GM12872 (cell line): ENCODE measurements at regions not wholly inside any gene's neighbourhood (a gene's known extent, or its start where the extent isn't known, plus 50 kb on each side); places are given as distances from the start of the nearest gene placed in this dataset.

Source experiments
- TF ChIP-seq, protein P1 (sequence below): IDR thresholded peaks from 3 replicates; pipeline ENCODE4 v1.5.1; 2011; ENCODE audit warnings: low read depth, mild to moderate bottlenecking, low read length, moderate library complexity; ENCODE audit not compliant: insufficient read depth

DNA sequence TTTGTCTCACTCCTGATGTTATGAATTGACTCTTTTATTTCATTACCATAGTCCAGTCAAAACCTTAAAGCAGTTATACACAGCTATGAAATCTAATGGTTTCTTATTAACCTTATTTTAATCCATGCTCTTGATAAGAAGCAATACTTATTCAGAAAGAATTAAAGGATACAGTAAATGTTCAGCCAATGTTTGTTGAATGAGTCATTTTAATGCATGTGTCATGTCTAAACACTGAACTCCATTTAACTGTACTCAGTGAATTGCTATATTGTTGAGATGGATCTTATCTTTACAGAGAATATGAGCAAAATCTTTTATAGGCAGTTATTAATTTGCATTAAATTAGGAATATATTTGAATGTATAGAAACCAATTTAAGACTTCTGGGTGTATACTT, 135.1 kb upstream of the TFPI start:
- TF ChIP-seq, protein P1, sequence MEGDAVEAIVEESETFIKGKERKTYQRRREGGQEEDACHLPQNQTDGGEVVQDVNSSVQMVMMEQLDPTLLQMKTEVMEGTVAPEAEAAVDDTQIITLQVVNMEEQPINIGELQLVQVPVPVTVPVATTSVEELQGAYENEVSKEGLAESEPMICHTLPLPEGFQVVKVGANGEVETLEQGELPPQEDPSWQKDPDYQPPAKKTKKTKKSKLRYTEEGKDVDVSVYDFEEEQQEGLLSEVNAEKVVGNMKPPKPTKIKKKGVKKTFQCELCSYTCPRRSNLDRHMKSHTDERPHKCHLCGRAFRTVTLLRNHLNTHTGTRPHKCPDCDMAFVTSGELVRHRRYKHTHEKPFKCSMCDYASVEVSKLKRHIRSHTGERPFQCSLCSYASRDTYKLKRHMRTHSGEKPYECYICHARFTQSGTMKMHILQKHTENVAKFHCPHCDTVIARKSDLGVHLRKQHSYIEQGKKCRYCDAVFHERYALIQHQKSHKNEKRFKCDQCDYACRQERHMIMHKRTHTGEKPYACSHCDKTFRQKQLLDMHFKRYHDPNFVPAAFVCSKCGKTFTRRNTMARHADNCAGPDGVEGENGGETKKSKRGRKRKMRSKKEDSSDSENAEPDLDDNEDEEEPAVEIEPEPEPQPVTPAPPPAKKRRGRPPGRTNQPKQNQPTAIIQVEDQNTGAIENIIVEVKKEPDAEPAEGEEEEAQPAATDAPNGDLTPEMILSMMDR, result no peak

DNA sequence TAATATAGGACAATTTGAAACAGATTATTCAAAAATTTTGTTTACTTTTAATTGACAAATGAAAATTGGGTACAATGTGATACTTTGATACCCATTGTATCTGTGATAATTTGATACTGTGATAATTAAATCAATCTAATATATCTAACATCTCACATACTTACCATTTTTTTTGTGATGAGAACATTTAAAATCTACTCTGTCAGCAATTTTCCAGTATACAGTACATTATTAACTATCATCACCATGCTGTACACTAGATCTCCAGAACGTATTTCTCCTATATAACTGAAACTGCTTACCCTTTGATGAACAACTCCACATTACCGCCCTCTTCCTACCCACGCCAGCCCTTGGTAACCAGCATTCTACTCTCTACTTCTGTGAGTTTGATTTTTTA, 139.7 kb upstream of the TFPI start:
- TF ChIP-seq, protein P1, result no peak

DNA sequence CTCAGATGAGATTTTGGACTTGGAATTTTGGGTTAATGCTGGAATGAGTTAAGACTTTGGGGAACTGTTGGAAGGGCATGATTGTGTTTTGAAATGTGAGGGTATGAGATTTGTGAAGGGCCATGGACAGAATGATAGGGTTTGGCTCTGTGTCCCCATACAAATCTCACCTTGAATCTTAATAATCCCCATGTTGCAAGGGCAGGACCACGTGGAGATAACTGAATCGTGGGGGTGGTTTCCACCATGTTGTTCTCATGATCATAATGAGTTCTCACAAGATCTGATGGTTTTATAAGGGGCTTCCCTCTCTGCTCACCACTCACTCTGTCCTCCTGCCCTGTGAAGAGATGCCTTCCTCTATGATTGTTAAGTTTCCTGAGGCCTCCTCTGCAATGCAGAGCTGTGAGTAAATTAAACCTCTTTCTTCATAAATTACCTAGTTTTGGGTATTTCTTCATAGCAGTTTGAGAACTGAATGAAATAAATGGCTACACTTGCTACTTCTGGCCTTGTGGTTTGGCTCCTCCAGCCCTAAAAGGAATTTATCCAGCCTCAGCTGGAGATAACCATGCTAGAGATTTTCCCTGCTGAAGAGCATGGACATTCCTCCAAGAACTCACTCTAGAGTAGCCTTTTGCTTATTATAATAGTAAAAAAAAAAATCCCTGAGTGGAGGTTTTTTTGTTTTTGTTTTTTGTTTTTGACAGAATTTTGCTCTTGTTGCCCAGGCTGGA, 144.3 kb upstream of the TFPI start:
- TF ChIP-seq, protein P1, result no peak

DNA sequence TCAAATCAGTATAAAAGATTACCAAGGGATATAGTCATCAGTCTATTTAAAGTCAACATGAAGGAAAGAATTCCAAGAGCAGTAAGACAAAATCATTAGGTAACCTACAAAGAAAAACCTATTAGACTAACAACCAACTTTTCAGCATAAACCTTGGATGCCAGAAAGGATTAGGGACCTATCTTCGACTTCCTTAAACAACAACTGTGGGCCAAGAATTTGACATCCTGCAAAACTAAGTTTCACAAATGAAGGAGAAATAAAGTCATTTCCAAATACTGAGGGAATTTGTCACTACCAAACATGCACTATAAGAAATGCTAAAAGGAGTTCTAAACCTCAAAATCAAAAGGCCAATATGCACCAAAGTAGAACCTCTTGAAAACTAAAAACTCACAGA, 147.9 kb upstream of the TFPI start:
- TF ChIP-seq, protein P1, result no peak

DNA sequence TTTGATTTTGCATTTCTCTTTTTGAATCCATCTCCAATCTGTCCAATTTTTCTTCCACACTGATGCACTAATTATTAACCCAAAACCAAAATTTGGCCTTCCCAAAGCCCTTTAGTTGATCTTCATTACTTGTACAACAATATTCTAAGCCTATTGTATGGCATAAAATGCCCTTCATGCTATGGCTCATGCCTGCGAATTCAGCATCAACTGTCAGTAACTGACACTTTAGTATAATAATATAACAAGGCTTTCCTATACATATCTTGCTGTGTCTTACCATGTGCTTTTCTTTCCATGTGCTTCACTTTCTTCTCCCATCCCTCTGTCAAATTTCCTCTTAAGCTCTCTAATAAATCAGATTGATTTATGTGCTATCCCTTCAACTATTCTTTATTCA, 154.0 kb upstream of the TFPI start:
- TF ChIP-seq, protein P1, result no peak

DNA sequence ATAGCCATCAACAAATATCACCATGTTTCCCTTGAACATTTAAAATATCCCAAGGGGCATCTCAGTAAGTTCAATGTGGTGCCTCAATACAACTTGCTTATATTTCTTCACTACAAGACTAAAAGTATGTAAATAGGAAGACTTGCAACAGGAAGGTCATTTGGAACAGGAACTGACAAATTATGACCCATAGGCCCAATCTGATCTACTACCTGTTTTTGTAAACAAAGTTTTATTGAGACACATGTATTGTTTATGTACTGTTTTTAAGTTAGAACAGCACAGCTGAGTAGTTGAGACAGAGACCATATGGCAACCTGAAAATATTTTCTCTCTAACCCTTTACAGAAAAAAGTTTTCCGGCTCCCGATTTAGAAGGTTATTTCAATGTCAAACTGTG, 154.8 kb upstream of the TFPI start:
- TF ChIP-seq, protein P1, result no peak

DNA sequence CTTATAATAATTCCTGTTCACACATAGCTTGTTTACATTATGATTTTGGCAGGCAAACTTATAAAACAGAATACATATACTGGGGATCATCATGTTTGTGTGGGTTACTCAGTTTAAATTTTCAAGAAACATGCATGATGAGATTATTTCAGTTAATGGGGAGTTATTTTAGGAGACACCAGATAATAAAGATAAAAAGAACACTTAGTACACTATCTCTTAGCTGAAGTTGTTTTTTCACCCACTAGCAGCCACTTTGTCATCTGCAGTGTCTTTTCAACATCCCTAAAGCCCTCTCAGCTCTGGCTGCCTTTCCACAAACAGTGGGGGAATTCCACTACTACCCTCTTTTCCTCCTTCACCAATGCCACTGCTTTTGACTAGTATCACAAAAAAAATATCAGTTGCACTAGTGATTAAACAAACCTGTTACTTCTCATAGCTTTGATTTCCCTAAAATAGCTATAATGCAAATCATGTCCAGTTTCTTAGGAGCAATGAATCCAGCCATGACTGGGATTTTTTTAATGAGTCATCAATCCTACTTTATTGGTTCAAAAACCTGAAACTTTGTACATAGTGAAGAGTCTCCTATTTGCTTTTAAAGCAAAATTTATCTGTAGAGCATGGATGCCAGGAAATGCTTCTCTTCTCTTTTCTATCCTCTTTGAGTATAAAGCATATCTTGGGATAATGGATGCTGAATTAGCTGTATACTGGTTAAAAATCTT, 156.7 kb upstream of the TFPI start:
- TF ChIP-seq, protein P1, result no peak
